HG03442 (cell line): ENCODE measurements at regions not wholly inside any gene's neighbourhood (a gene's known extent, or its start where the extent isn't known, plus 50 kb on each side); places are given as distances from the start of the nearest gene placed in this dataset.

ENCODE experiments used
- ATAC-seq: cut with Tn5 transposase; IDR thresholded peaks from one replicate; pipeline ENCODE4 v1.9.1; 2021; ENCODE audit warnings: mild to moderate bottlenecking, moderate library complexity; ENCODE audit not compliant: unreplicated experiment

DNA sequence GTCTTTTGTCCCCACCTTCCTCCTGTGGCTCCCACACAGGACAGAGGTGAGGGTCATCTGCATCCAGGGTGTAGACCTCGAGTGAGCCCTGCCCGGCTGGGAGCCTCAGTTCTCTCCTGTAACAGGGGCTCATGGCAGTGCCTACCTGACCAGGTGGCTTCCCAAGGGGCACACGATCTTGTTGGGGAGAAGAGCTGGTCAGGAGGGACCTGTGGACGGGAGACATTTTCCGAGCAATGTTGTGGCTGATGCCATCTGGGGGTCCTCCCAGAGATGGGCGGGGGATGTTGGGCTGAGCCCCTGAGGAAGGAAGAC lies 51.9 kb downstream of the CEBPB start:
- ATAC-seq, result no peak

DNA sequence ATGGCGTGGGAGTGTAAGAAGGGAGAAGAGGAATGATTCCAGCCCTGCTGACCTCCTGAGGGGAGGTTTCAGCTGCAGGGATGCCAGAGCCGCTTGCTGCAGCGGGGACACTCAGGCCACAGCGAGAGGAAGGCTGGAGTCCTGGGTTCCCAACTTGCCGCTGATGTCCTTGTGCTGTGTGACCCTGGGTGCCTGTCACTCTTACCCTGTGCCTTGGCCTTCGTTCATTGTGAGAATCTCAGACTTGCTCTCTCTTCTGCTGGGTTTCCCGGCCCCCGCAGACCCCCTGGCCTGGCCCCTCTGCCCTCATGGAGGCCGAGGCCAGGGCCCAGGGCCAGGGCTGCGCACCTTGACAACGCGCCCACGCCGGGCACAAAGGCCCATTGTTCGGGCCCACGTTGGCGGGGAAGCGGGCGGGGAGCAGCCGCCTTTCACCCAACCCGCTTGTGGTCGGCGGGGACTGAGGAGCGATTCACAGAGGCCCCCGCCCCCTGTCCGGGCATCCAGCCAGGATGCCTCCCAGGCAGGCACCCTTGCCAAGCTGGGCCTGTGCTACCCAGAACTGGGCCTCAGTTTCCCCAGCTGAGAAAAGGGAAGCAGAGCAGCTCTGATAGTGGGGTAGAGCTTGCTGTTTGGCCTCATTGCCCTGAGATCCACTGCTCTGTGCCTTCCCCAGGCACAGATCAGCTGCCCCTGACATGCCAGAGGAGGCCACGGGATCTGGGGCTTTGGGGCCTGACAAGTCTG lies 52.4 kb downstream of the CEBPB start:
- no peak for ATAC-seq

DNA sequence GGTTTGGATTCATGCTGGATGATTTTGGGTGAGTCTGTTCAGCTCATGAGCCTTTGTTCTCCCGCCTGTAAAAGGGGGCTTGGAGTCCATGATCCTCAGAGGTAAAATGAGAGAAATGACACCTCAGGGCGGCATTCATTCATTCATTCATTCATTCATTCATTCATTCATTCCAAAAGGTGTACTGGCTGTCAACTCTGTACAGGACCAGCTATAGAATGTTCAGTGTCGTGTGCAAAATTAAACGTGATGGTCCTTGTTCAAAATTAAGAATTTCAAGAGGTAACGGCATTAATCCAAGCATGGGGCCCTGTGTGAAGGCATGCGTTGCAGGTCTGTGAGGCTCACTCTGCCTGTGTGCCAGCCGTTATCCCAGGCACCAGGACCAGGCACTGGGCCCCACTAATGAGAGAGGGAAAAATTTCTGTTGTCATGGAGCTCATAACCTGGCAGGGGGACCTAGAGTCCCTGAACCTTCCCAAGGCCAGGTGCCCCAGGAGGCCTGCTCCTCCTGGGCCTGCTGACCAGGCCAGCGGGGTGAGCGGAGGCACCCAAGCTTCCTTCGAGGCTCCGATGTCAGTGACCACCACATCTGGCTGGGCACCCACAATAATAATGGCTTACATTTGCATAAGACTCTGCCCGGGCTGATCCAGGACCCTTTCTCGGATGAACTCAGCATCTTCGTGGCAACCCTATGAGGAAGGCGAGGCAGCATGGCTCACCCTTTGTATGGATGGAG lies 53.2 kb downstream of the CEBPB start:
- ATAC-seq, result no peak

DNA sequence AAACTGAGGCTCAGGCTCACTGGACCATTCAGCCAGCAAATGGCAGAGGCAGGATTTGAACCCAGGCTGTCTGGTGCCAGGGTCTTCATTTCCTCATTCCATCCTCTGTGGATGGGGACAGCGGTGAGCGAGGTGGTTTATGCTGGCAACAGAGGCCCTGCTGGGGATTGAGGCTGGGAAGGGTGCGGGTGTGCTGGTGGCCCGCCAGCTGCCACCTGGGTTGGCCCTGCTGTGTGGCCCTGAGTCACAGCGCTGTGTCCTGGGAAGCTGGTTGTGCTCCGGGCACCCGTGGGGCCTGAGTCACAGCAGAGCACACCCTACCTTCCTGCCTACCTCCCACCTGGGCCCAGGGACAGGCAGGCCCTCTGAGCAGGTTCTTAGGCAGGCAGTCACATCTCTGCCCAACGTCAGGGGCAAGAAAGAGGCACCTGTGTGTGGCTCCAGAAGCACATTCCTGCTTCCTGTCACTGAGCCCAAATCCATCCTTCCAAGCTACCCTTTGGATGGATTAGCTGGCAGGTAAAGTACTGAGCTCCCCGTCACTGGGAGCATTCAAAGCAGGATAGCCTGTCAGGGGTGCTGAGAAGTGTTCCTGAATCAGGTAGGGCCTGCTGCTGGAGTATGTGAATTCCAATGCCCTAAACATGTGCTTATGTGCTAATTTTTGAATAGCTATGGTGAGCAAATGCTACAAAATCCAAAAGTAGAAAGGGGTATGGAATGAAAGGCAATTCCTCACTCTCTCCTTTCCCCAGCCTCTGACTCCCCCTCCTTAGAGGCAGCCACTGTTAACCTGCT lies 53.9 kb downstream of the CEBPB start:
- ATAC-seq, result no peak

DNA sequence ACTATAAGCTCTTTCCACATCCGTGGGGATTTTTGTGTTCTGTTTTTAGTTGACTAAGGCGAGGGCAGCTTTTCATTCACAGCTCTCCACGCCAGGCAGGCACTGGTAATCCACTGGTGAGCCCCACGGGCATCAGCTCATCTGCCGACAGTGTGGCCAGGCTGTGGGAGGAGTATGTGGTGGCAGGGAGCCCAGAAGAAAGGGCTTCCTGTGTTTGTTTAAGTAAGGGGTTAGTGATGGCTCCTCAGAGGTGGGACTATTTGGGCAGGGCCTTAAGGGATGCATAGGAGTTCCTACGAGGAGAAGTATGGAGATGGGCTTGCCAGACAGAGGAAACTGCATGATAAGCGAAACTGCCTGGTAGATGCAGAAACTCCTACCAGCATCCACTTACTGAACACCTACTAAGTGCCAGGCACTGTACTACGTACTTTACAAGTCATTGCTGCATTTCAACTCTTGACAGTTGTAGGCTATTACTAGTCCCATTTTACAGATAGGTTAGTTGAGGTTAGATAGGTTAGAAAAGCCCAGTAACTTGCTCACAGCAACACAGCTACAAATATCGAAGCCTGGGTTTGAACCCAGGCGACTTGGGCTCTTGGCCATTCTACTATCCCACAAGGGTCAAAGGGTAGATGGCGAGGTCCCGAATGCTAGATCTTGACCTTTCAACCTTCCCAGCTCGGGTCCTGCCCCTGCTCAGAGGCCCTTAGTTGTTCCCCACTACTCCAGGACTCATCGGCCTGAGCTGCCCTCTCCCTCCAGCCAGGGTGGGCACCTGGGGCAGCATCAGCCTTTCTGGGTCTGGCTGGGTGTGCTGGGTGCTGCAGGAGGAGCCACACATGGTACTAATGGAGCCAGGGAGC lies 55.1 kb downstream of the CEBPB start:
- ATAC-seq, result no peak

DNA sequence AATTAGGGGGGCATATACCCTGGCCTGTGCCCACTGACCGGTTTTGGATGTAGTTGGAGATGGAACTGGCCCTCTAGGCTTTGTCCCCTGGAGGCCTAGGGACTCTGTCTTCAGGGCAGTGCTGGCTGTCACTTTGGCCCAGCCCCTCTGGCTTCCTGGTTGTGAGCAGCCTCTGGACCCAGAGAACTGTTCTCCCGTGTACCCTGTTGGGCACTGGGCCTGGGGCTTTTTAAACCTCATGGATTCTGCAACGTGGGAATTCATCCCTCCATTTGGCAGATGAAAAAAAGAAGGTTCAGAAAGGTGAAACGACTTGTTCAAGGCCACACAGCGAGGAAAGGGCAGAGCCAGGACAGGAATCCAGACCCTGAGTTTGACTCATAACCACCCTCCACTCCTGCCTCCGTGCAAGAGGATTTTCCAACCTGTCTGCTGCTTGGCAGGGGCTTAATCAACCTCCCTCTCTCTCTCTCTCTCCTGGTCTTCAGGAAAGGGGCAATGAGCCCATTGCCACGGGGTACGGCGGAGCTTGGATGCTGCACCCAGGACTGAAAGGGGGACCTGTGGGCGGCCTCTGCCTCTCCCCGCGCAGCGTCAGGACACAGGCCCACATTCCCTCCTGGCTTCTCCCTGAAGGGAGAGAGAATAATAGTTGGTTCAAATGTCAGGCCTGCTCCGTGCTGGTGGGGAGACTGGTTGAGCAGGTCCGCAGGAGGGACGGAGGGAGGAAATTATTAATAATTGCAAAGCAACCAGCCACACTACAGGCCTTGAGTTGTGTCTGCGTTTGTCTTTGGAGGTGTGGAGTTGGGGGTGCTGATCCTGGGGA lies 56.0 kb downstream of the CEBPB start:
- ATAC-seq, result no peak

DNA sequence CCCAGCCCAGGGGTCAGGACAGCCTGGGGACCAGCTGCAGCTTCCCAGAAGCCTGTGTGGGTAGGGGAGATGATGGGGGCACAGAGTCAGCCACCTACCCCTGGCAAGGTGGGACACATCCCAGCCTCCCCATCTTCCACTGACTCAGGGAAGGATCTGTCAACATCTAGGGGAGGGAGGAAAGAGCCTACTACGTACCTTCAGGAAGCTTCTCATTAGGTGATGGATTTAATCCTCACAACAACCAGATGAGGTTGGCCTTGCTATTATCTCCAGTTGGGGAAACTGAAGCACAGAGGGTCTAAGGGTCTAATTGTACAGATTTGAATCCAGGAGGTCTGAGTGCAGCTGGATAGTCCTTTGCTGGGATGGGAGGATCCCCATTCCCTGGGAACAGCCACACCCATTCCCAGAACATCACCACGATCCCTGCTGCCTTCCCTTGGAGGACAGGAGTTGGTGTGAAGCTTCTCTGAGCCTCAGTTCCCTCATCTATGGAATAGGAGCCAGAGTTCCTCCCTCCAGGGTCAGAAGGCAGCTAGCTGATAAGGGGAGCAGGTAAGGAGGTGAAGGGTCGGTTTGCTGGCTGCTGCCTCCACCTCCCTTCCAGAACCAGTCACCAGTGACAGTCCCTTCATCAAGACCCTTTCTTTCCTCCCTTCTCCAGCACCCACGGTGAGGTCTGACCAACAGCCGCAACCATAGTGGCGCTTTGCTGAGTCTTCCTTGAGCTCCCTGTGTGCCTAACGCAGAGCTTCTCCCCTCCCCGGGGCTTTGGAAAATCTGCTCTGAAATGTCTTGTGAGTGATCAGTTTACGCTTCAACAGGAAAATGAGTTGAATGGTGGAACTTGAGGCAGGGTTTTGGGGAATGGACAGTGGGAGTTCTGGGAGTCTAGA lies 56.8 kb downstream of the CEBPB start:
- no peak for ATAC-seq

DNA sequence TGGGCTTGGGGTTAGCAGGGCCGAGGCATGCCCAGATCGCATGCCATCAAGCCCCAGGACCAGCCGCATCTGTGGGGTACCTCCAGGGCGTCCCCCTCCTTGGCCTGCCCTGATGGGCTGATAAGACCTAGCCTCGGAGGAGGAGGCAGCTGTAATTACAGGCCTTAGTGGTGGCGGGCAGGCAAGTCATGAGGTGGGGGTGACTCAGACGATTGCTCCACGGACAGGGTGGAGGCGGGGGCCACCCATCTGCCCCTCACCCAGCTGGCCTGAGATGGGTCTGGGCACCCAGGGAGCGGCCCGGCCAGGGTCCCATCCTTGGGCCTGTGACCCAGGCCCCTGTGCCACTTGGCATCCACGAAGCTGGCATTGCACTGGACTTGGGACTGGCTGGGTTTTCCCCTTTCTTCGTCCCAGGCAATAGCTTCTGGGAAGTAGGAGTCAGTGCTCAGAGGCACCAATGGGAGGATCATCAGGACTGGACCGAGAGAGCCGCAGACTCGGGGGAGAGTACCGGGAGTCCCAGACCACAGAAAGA lies 57.5 kb downstream of the CEBPB start:
- no peak for ATAC-seq

DNA sequence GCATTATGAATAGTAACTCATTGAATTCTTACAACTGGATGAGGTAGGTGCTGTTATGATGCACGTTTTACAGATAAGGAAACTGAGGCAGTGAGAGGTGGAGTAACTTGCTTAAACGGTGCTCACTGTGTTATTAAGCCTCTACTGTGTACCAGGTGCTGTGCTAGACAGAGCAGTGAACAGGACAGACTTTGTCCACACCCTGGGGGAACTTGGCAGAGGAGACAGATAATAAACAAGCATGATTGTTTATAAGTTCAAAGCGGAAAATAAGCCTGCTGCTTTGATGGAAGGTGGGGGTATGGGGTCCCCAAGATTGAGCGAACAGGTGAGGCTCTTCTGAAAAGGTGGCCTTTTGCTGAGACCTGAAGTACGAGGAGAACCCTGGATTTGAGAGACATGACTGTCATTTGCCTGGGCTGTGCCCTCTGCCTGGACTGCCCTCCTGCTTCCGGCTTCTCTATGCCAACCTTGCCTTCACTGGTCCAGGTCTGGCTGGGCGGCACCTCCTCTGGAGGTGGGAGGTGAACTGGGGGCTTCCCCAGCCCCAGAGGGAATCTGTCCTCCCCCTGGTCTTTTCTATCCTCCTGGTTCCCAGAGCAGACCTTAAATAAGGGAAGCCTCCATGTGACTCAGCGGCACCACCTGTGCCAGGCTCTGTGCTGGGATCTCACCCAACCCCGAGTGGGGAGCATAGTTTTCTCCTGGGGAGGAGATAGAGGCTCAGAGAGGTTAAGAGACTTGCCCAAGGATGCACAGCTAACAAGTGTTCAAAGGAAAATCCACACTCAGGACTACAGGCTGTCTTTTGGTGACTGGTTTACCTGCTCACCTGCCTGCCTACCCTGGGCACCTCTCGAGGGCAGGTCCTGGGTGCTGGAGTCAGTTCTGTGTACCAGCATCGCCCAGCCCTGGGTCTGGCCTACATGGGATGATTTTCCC lies 59.1 kb downstream of the CEBPB start:
- no peak for ATAC-seq

DNA sequence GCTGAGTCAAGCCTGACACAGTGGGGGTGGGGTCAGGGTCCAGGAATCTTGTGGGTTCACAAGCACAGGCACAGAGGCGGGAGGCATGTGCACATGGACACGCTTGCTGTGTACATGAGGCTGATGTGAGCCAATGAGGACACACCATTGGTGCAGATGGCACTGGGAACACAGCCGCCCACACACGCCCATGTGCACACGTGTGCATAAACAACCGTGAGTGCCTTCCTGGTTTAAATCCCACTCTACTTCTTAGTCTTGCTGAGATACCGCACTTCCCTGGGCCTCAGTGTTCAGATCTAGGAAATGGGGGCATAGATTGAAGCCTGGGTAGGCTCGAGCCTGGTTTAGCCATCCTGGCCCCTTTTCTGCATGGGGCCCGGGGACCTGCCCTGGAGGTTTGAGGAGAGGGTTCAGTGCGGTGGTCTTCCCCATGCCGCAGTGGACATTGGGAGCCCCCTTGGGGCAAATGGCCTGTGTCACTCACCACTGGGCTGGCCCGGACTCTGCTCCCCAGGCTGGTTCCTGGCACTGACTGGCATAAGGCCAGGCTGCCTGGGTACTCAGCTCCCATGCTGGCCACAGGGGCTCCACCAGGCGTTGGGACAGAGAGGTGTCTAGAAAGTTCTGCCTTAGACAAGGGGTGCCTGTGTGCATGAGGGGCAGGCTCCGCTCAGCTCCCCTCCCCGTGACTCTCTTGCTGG lies 60.2 kb downstream of the CEBPB start:
- no peak for ATAC-seq

DNA sequence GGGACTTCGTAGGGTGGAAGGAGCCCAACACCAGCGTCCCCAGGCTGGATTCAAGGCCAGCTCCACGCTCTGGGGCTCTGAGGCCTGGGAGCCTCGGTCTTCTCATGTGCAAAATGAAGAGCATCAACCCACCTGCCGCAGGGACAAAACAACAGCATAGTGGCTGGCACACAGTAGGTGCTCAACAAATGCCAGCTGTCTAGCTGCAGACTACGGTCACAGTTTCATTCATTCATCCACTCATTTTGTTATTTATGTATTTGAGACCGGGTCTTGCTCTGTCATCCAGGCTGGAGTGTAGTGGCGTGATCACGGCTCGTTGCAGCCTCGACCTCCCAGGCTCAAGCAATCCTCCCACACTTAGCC lies 60.7 kb downstream of the CEBPB start:
- ATAC-seq, result no peak

DNA sequence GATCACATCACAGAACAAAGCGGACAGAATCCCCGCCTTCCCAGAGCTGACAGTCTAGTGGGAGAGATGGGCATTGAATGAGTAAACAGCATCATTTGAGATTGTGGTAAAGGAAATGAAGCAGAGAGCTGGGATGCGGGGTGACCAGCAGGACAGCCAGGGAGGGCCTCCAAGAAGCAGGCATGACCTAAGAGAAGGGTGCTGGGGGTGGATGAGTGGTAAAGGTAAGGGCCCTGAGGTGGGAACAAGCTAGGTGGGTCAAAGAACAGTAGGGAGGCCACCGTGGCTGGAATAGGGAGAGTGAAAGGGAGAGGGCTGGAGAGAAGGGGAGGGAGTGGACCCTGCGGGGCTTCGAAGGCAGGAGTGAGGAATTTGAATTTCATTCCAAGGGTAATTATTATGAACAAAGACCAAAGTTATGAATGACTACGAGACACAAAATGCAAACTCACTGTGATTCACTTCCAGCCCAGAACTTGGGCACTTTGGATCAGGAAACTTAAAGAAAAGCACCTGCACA lies 61.4 kb downstream of the CEBPB start:
- no peak for ATAC-seq

DNA sequence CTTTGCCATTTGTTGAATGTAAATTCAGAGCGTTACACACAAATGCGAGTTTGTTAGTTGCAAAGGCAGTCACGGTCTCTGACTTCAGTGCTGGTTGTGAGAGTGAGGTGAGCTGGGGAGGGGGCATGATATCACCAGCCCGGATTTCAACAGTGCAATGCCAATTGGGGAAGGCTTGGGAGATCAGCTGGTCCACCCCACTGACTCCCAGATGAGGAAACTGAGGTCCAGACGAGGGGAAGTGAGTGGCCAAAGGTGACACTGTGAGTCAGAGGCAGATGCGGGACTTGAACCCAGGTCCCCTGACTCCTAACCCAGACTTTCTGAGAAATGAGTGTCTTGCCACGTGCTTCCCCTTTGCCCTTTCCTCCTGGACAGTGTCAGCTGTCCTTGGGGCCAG lies 62.1 kb downstream of the CEBPB start:
- no peak for ATAC-seq

DNA sequence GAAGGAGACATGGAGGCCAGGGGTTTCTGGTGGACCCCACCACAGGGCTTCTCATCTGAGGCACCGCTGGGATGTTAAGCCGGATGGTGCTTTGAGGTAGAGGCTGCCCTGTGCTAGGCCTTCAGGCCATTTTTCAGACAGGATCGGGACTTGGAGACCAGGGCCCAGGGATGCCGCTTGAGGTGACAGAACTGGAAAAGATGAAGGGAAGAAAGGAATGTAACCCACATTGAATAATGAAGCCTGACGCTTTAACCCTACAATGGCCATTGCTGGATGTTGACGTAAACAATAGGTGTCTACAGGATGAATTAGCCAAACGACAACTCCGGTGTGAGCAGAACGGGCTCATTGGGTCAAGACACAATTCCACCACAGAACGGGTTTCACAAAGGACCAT lies 62.5 kb downstream of the CEBPB start:
- no peak for ATAC-seq

DNA sequence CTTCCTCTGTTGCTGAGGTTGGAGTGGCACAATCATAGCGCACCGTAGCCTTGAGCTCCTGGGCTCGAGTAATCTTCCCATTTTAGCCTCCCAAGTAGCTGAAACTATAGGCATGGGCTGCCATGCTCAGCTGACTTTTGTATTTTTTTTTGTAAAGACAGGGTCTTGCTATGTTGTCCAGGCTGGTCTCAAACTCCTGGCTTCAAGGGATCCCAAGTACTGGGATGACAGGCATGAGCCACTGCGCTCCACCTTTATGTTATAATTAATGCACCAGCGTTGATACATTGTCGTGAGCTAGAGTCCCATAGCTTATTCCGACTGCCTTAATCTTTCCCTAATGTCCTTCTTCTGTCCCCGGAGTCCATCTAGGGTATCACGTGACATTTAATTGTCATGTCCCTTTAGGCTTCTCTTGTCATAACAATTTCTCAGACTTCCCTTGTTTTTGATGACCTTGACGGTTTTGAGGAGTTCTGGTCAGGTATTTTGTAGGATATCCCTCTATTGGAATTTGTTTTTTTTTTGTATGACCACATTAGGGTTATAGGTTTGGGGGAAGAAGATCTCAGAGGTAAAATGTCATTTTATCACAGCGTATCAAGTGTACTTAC lies 63.9 kb downstream of the CEBPB start:
- no peak for ATAC-seq

DNA sequence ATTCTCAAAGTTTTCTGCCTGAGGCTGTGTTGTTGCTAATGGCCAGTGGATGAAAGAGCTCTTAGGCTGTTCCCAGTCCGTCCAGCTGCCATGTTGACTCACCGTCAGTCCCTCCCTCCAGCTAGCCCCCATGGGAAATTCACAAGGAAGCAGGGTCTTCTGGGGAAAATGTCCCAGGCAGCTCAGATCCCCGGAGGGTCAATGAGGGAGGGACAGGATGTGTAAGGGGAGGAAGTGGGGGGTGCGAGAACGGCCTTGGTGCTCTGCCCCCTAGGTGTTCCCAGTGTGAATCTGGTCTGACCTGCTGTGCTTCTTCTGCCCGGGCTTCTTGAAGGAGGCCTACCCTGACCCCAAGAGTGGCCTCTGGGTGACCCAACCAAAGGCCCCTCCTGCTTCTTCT lies 65.9 kb downstream of the CEBPB start:
- no peak for ATAC-seq

DNA sequence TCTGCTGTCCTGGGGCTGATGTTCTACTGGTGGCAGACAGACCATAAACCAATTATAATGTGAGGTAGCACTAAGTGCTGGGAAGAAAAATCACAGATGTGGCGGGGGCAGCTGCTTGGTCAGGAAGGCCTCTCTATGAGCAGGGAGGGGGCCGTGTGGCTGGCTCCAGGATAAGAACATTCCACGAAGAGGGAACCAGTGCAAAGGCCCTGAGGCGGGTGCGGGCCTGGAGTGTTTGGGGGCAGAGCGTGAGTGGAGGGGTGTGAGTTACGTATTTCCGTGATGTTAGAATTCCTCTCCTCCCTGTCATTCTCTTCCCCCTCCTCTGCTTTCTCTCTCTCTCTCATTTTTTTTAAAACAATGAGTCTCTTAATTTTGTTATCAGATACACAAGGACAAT lies 67.2 kb downstream of the CEBPB start:
- no peak for ATAC-seq
